Glutamatergic neuron (in vitro differentiated cells): ENCODE measurements at regions not wholly inside any gene's neighbourhood (a gene's known extent, or its start where the extent isn't known, plus 50 kb on each side); places are given as distances from the start of the nearest gene placed in this dataset.

Experiments used
- DNase-seq: peaks from one replicate; pipeline ENCODE4 v3.0.0; 2022
- H3K27ac Mint-ChIP-seq: one replicate; pipeline ENCODE4 v1.8.0; 2020; ENCODE audit warnings: mild to moderate bottlenecking, mixed read lengths, inconsistent platforms; ENCODE audit not compliant: unreplicated experiment
- H3K27me3 Mint-ChIP-seq: one replicate; pipeline ENCODE4 v1.8.0; 2020; ENCODE audit warnings: mild to moderate bottlenecking, moderate library complexity, mixed read lengths, inconsistent platforms; ENCODE audit not compliant: unreplicated experiment
- H3K36me3 Mint-ChIP-seq: one replicate; pipeline ENCODE4 v1.8.0; 2020; ENCODE audit warnings: mild to moderate bottlenecking, mixed read lengths, inconsistent platforms; ENCODE audit not compliant: unreplicated experiment
- H3K4me1 Mint-ChIP-seq: one replicate; pipeline ENCODE4 v1.8.0; 2020; ENCODE audit warnings: mild to moderate bottlenecking, low read depth, mixed read lengths, inconsistent platforms; ENCODE audit not compliant: unreplicated experiment
- H3K4me3 Mint-ChIP-seq: one replicate; pipeline ENCODE4 v1.8.0; 2020; ENCODE audit warnings: mild to moderate bottlenecking, mixed read lengths, inconsistent platforms; ENCODE audit not compliant: unreplicated experiment
- H3K9me3 Mint-ChIP-seq: one replicate; pipeline ENCODE4 v1.8.0; 2020; ENCODE audit warnings: mild to moderate bottlenecking, moderate library complexity, mixed read lengths, inconsistent platforms; ENCODE audit not compliant: unreplicated experiment
- TF ChIP-seq, protein P1 (sequence below): fragments of 200-600 bp; sonication (generic); IDR thresholded peaks from one replicate; pipeline ENCODE4 v1.5.0; 2021; ENCODE audit not compliant: partially characterized antibody, unreplicated experiment

DNA sequence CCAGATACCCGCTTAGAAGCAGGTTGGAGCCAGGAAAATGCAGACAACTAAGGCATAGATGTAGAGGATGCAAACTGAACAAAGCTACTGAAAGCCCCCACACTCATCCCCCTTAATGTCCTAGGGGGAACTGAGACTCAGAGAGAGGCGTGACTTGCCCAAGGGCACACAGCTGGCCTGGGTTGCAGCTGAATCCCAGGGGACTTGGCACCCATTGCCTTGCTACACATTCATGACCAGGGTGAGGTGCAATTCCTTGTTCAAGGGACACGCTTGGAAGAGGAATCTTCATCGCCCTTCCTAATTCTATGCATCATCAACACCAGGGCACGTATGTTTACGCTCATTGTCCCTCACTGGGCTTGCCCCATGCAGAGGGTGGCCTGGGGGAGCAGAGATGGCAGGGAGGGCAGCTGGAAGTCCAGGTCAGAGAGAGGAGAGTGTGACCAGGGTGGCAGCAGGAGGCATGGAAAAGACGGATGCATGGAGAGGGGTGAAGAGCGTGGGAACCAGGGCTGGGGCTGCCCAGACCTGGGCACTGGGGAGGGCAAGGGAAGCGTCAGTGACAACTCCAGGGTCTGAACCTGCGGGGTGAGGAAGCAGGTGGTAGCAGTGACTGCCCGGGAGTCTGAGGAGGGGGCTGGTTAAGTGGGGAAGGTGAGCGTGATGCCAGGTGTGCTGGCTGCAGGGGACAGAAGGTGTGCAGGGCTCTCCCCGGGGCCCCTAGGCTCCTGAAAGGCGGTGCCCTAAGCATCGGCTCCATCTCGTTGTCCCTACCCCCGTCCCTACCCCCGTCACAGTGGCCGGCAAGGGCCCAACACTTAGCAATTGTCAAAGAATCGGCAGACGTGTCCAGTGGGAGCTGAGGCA, 267.1 kb upstream of the TNRC6C start:
- Mint-ChIP-seq H3K27ac (no peak overlapping the region), H3K27me3 (peaks cover 10% of the 10 kb centered on the region), H3K36me3 (no peaks in the 10 kb centered on the region), H3K9me3 (no peaks in the 10 kb centered on the region), H3K4me1 (peaks cover 5% of the 10 kb centered on the region), H3K4me3 (no peak overlapping the region)
- TF ChIP-seq, protein P1, sequence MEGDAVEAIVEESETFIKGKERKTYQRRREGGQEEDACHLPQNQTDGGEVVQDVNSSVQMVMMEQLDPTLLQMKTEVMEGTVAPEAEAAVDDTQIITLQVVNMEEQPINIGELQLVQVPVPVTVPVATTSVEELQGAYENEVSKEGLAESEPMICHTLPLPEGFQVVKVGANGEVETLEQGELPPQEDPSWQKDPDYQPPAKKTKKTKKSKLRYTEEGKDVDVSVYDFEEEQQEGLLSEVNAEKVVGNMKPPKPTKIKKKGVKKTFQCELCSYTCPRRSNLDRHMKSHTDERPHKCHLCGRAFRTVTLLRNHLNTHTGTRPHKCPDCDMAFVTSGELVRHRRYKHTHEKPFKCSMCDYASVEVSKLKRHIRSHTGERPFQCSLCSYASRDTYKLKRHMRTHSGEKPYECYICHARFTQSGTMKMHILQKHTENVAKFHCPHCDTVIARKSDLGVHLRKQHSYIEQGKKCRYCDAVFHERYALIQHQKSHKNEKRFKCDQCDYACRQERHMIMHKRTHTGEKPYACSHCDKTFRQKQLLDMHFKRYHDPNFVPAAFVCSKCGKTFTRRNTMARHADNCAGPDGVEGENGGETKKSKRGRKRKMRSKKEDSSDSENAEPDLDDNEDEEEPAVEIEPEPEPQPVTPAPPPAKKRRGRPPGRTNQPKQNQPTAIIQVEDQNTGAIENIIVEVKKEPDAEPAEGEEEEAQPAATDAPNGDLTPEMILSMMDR = no peak
- DNase-seq = no peak

DNA sequence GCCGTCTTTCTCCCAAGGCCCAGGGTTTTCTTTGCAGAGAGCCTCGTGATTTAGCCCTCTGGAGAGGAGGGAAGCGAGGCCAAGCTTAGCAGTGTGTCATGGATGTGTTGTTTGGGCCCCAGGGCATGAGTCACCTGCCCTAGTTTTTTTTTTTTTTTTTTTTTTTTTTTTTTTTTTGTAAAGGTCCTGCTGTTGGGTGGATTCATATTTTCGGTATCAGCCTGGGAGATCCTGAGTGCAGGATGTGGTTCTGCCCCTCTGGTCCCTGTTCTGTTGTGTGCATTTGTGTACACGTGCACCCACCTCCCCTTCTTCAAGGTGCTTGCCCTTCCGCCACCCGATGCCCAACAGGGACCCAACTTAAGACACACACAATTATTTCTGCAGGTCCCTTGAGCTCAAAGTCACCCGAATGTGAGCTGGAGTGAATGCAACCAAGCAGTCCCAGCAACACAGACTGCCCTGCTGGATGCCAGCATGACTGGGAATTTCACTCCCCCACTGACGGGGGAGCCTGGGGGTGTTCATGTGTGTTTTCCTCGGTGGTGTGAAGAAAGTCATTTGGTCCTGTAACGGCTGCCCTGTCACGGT, 265.8 kb upstream of the TNRC6C start:
- DNase-seq = no peak
- H3K4me3 Mint-ChIP-seq = no peak overlapping the region
- no peaks in the 10 kb centered on the region for H3K9me3 Mint-ChIP-seq
- no peaks in the 10 kb centered on the region for H3K36me3 Mint-ChIP-seq
- H3K4me1 Mint-ChIP-seq = peaks cover 5% of the 10 kb centered on the region
- H3K27me3 Mint-ChIP-seq = peaks cover 9% of the 10 kb centered on the region
- TF ChIP-seq, protein P1 = no peak
- no peak overlapping the region for H3K27ac Mint-ChIP-seq

- TF ChIP-seq, protein P1 = no peak
- no peaks in the 10 kb centered on the region for H3K9me3 Mint-ChIP-seq
- no peak for DNase-seq
- H3K27me3 Mint-ChIP-seq = peaks cover 9% of the 10 kb centered on the region
- no peak overlapping the region for H3K4me3 Mint-ChIP-seq
- no peak overlapping the region for H3K27ac Mint-ChIP-seq
- peaks cover 7% of the 10 kb centered on the region for H3K4me1 Mint-ChIP-seq
- H3K36me3 Mint-ChIP-seq = no peaks in the 10 kb centered on the region
These were observed 265.2 kb upstream of the TNRC6C start for GRCh38 chr17:77693301-77693700.

GRCh38 chr17:77693776-77694175, 264.7 kb upstream of the TNRC6C start:
- H3K4me1 Mint-ChIP-seq = peaks cover 12% of the 10 kb centered on the region
- peaks cover 1% of the 10 kb centered on the region for H3K9me3 Mint-ChIP-seq
- no peaks in the 10 kb centered on the region for H3K36me3 Mint-ChIP-seq
- TF ChIP-seq, protein P1 = no peak
- no peak overlapping the region for H3K4me3 Mint-ChIP-seq
- no peak overlapping the region for H3K27ac Mint-ChIP-seq
- peaks cover 13% of the 10 kb centered on the region for H3K27me3 Mint-ChIP-seq
- no peak for DNase-seq
